H9 (cell line): ENCODE measurements at regions not wholly inside any gene's neighbourhood (a gene's known extent, or its start where the extent isn't known, plus 50 kb on each side); places are given as distances from the start of the nearest gene placed in this dataset.

ENCODE experiments used
- DNase-seq: peaks from one replicate; pipeline ENCODE4 v3.0.0-alpha.2; 2017
- H2AFZ ChIP-seq: one replicate; pipeline ENCODE4 v1.6.1; 2013; ENCODE audit warnings: mild to moderate bottlenecking, low read length, control low read depth, moderate library complexity
- H2AK5ac ChIP-seq: 2 replicates; pipeline ENCODE4 v1.6.1; 2013; ENCODE audit warnings: low read length, control low read depth, mixed read lengths; ENCODE audit not compliant: insufficient read length
- H2BK120ac ChIP-seq: one replicate; pipeline ENCODE4 v1.6.1; 2013; ENCODE audit warnings: low read depth, mild to moderate bottlenecking, low read length, control low read depth, inconsistent platforms; ENCODE audit not compliant: poor library complexity, severe bottlenecking
- H2BK12ac ChIP-seq: 2 replicates; pipeline ENCODE4 v1.6.1; 2013; ENCODE audit warnings: low read length, control low read depth, mixed read lengths, low read depth; ENCODE audit not compliant: insufficient read length
- H2BK15ac ChIP-seq: 2 replicates; pipeline ENCODE4 v1.6.1; 2013; ENCODE audit warnings: low read depth, low read length, control low read depth
- H2BK20ac ChIP-seq: one replicate; pipeline ENCODE4 v1.6.1; 2013; ENCODE audit warnings: low read depth, mild to moderate bottlenecking, low read length, control low read depth, inconsistent platforms; ENCODE audit not compliant: poor library complexity, severe bottlenecking
- H2BK5ac ChIP-seq: 2 replicates; pipeline ENCODE4 v1.6.1; 2013; ENCODE audit warnings: low read length, control low read depth, mixed read lengths; ENCODE audit not compliant: insufficient read length
- H3K14ac ChIP-seq: 2 replicates; pipeline ENCODE4 v1.6.1; 2013; ENCODE audit warnings: low read length, control low read depth; ENCODE audit not compliant: insufficient read depth
- H3K18ac ChIP-seq: 2 replicates; pipeline ENCODE4 v1.6.1; 2013; ENCODE audit warnings: low read depth, mild to moderate bottlenecking, mixed read lengths, low read length, control low read depth; ENCODE audit not compliant: insufficient read length
- H3K23ac ChIP-seq: 2 replicates; pipeline ENCODE4 v1.6.1; 2013; ENCODE audit warnings: low read length, control low read depth, mixed read lengths, low read depth; ENCODE audit not compliant: insufficient read length
- H3K23me2 ChIP-seq: 2 replicates; pipeline ENCODE4 v1.6.1; 2013; ENCODE audit warnings: low read depth, mild to moderate bottlenecking, mixed read lengths, low read length, control low read depth; ENCODE audit not compliant: insufficient read length, poor library complexity, severe bottlenecking
- H3K27ac ChIP-seq: 2 replicates; pipeline ENCODE4 v1.5.1; 2013; ENCODE audit warnings: low read length, control low read depth, mixed read lengths, low read depth; ENCODE audit not compliant: insufficient read length
- H3K27me3 ChIP-seq: 2 replicates; pipeline ENCODE4 v1.6.1; 2013; ENCODE audit warnings: low read length, control low read depth, inconsistent platforms; ENCODE audit not compliant: insufficient read depth
- H3K4ac ChIP-seq: 2 replicates; pipeline ENCODE4 v1.6.1; 2013; ENCODE audit warnings: low read depth, mild to moderate bottlenecking, control low read depth, inconsistent platforms, low read length, moderate library complexity
- H3K4me1 ChIP-seq: 2 replicates; pipeline ENCODE4 v1.6.1; 2013; ENCODE audit warnings: low read length, control low read depth, inconsistent platforms; ENCODE audit not compliant: insufficient read depth
- H3K4me2 ChIP-seq: 2 replicates; pipeline ENCODE4 v1.6.1; 2013; ENCODE audit warnings: low read length, control low read depth, mixed read lengths; ENCODE audit not compliant: insufficient read length, insufficient read depth
- H3K56ac ChIP-seq: 2 replicates; pipeline ENCODE4 v1.6.1; 2013; ENCODE audit warnings: low read depth, mild to moderate bottlenecking, mixed read lengths, low read length, control low read depth; ENCODE audit not compliant: insufficient read length
- H3K79me1 ChIP-seq: 2 replicates; pipeline ENCODE4 v1.6.1; 2013; ENCODE audit warnings: low read depth, mild to moderate bottlenecking, moderate library complexity, low read length, control low read depth, inconsistent platforms; ENCODE audit not compliant: insufficient read depth, poor library complexity, severe bottlenecking
- H3K79me2 ChIP-seq: 2 replicates; pipeline ENCODE4 v1.6.1; 2013; ENCODE audit warnings: low read length, control low read depth, inconsistent platforms; ENCODE audit not compliant: insufficient read depth
- H3K9ac ChIP-seq: 2 replicates; pipeline ENCODE4 v1.6.1; 2013; ENCODE audit warnings: low read length, control low read depth, mixed read lengths; ENCODE audit not compliant: insufficient read length; ENCODE audit errors: extremely low read depth
- H3K9me3 ChIP-seq: one replicate; pipeline ENCODE4 v1.6.1; 2013; ENCODE audit warnings: low read depth, low read length, inconsistent platforms; ENCODE audit not compliant: control insufficient read depth
- H3T11ph ChIP-seq: one replicate; pipeline ENCODE4 v1.6.1; 2013; ENCODE audit warnings: mild to moderate bottlenecking, low read length, control low read depth, inconsistent platforms
- H4K20me1 ChIP-seq: one replicate; pipeline ENCODE4 v1.6.1; 2013; ENCODE audit not compliant: control insufficient read depth, insufficient read length, insufficient read depth
- H4K5ac ChIP-seq: 2 replicates; pipeline ENCODE4 v1.6.1; 2013; ENCODE audit warnings: low read depth, mild to moderate bottlenecking, mixed read lengths, low read length, control low read depth; ENCODE audit not compliant: insufficient read length
- H4K8ac ChIP-seq: replicated peaks from 2 replicates; pipeline ENCODE4 v1.6.1; 2013; ENCODE audit warnings: low read length, control low read depth, mixed read lengths, low read depth; ENCODE audit not compliant: insufficient read length
- H4K91ac ChIP-seq: 2 replicates; pipeline ENCODE4 v1.6.1; 2013; ENCODE audit warnings: low read depth, mild to moderate bottlenecking, moderate library complexity, mixed read lengths, low read length, control low read depth; ENCODE audit not compliant: insufficient read length
- H3K27ac Mint-ChIP-seq, 3 experiments: 2 replicates in 2 of 3; 3 replicates in 1 of 3; pipeline ENCODE4 v1.8.0; 2020 to 2021; ENCODE audit warnings: mixed read lengths in 3 of 3, mild to moderate bottlenecking in 1 of 3, moderate library complexity in 1 of 3
- H3K27me3 Mint-ChIP-seq: 2 replicates; pipeline ENCODE4 v1.8.0; 2021; ENCODE audit warnings: low read depth, mild to moderate bottlenecking, moderate library complexity, mixed read lengths
- H3K36me3 Mint-ChIP-seq, 3 experiments: 2 replicates in 2 of 3; 3 replicates in 1 of 3; pipeline ENCODE4 v1.8.0; 2020 to 2021; ENCODE audit warnings: low read depth in 3 of 3, mixed read lengths in 3 of 3; ENCODE audit not compliant: insufficient read depth in 1 of 3
- H3K4me1 Mint-ChIP-seq, 2 experiments: 2 replicates each; pipeline ENCODE4 v1.8.0; 2020; ENCODE audit warnings: mixed read lengths in 2 of 2
- H3K4me3 Mint-ChIP-seq, 2 experiments: 2 replicates in 1 of 2; 3 replicates in 1 of 2; pipeline ENCODE4 v1.8.0; 2020 to 2021; ENCODE audit warnings: mild to moderate bottlenecking in 2 of 2, mixed read lengths in 2 of 2, moderate library complexity in 1 of 2
- H3K9me3 Mint-ChIP-seq, 2 experiments: 2 replicates in 1 of 2; 3 replicates in 1 of 2; pipeline ENCODE4 v1.8.0; 2020; ENCODE audit warnings: mild to moderate bottlenecking in 2 of 2, mixed read lengths in 2 of 2, moderate library complexity in 1 of 2
- CTCF ChIP-seq: fragments of 200-600 bp; sonication (generic); conservative IDR thresholded peaks from 3 replicates; pipeline ENCODE4 v1.8.0; 2021; ENCODE audit warnings: antibody characterized with exemption, mild to moderate bottlenecking
- WGBS: extraction: QIAGEN DNeasy Blood & Tissue Kit; methylation state at CpG from one replicate; pipeline ENCODE4 v1.1.7; 2013; ENCODE audit warnings: missing lambda C conversion rate, low lambda C conversion rate, mixed read lengths; ENCODE audit not compliant: insufficient read length; ENCODE audit errors: extremely low coverage; 5-methylcytosine and 5-hydroxymethylcytosine counted together

DNA sequence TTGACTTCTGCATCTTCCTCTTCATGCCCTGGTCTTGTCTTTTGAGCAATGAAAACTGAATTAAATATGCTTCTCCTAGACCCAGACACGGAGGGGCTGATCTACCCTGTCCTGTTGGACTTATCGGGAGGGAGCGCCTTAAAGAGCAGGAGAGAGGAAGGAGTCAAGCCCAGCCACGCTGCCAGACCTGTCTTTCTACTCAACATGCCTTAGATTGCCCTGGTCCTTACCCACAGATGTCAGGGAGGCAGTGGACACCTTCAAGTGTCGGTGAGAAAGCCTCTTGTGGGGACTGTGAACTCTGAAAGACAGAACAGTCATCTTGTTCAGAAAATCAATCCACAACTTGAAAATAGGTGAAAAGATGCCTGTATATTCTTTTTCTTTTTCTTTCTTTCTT is 61.8 kb downstream of the IRAG1 start:
- H3K14ac ChIP-seq: no peak overlapping the region
- H2BK20ac ChIP-seq: no peak overlapping the region
- no peak overlapping the region for H4K5ac ChIP-seq
- no peak overlapping the region for H2BK12ac ChIP-seq
- no peak overlapping the region for H3K56ac ChIP-seq
- no peaks in the 10 kb centered on the region for H3K27me3 ChIP-seq
- peak; percentile 5 for DNase-seq
- no peak overlapping the region for H3K18ac ChIP-seq
- Mint-ChIP-seq H3K9me3 (no peaks in the 10 kb centered on the region), H3K4me1 (peaks cover 0 to 7% of the 10 kb centered on the region in 2 experiments; a peak in 2 of 4 replicates), H3K27me3 (no peaks in the 10 kb centered on the region; the same call in 1 of the 2 replicates), H3K27ac (no peak overlapping the region), H3K36me3 (no peaks in the 10 kb centered on the region), H3K4me3 (no peak overlapping the region)
- H4K20me1 ChIP-seq: no peaks in the 10 kb centered on the region
- no peak overlapping the region for H3K4me2 ChIP-seq
- no peak overlapping the region for H2AK5ac ChIP-seq
- H4K8ac ChIP-seq: no peak overlapping the region
- H3T11ph ChIP-seq: no peak overlapping the region
- H2BK15ac ChIP-seq: no peak overlapping the region
- H3K23me2 ChIP-seq: no peaks in the 10 kb centered on the region
- H4K91ac ChIP-seq: no peak overlapping the region
- no peak overlapping the region for H2BK120ac ChIP-seq
- no peak overlapping the region for H2BK5ac ChIP-seq
- H3K9ac ChIP-seq: no peak overlapping the region
- no CpG with 5 or more reads among the region's 5 CpGs for WGBS
- H3K79me1 ChIP-seq: no peaks in the 10 kb centered on the region
- H3K4me1 ChIP-seq: no peaks in the 10 kb centered on the region; the same call in 1 of the 2 replicates
- no peaks in the 10 kb centered on the region for H3K9me3 ChIP-seq
- no peak overlapping the region for H2AFZ ChIP-seq
- H3K4ac ChIP-seq: no peak overlapping the region
- H3K79me2 ChIP-seq: no peaks in the 10 kb centered on the region
- H3K27ac ChIP-seq: no peak overlapping the region
- no peak for TF ChIP-seq CTCF
- no peak overlapping the region for H3K23ac ChIP-seq
